ENCODE measurements at regions not wholly inside any gene's neighbourhood (a gene's known extent, or its start where the extent isn't known, plus 50 kb on each side); places are given as distances from the start of the nearest gene placed in this dataset.

GRCh38 chr2:67213677-67214402, 183.3 kb upstream of the ETAA1 start (continued):
- TF ChIP-seq KLF5 (IDR thresholded peaks at IDR 0.05; ENCODE audit: partially characterized antibody) (no peak), BCLAF1 (IDR thresholded peaks at IDR 0.05) (no peak), NFYA (IDR thresholded peaks at IDR 0.05; ENCODE audit: borderline replicate concordance, low read depth, low read length) (no peak), PML (IDR thresholded peaks at IDR 0.05; ENCODE audit: low read length) (no peak), ZBTB40 (IDR thresholded peaks at IDR 0.05; ENCODE audit: borderline replicate concordance) (no peak)

Data from GM12878 (cell line).